MG63 (cell line): ENCODE measurements at regions not wholly inside any gene's neighbourhood (a gene's known extent, or its start where the extent isn't known, plus 50 kb on each side); places are given as distances from the start of the nearest gene placed in this dataset.
"Not testable (repeated sequence)": the region's sequence is repeated elsewhere in the genome, so short reads cannot be mapped to it uniquely, and the experiment has no call there.

ENCODE experiments used
- DNase-seq: peaks from one replicate; pipeline ENCODE4 v3.0.0-alpha.2; 2020
- H3K27me3 ChIP-seq: fragments of 250-450 bp; sonication (Bioruptor Pico); 2 replicates; pipeline ENCODE4 v1.5.1; 2020; ENCODE audit warnings: mild to moderate bottlenecking, moderate library complexity
- H3K36me3 ChIP-seq: fragments of 250-450 bp; sonication (Bioruptor Pico); 2 replicates; pipeline ENCODE4 v1.5.1; 2020; ENCODE audit warnings: mild to moderate bottlenecking, moderate library complexity
- H3K4me3 ChIP-seq: fragments of 250-450 bp; sonication (Bioruptor Pico); 2 replicates; pipeline ENCODE4 v1.5.1; 2020; ENCODE audit warnings: mild to moderate bottlenecking, moderate library complexity
- H3K9me3 ChIP-seq: fragments of 250-450 bp; sonication (Bioruptor Pico); 2 replicates; pipeline ENCODE4 v1.5.1; 2020; ENCODE audit warnings: mild to moderate bottlenecking, moderate library complexity

DNA sequence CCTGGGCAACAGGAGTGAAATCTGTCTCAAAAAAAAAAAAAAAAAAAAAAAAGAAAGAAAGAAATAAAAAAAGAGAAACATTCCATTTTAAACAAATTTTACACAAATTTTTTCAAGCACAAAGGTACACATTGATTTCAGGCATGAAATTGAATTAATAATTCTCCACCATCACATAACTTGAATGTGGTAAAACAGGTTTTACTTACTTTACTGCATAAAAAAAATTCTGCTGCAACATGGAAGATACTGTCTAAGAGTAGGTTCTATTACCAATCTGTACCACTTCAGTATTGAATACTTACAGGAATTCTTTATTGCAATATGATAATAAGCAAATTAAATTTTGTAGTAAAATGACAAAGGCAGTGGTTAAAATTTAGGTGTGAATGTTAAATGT, 271.6 kb upstream of the ARSJ start:
- Histone ChIP-seq H3K27me3 (no peaks in the 10 kb centered on the region), H3K4me3 (no peak overlapping the region), H3K9me3 (peaks cover 3% of the 10 kb centered on the region), H3K36me3 (no peaks in the 10 kb centered on the region)
- no peak for DNase-seq

DNA sequence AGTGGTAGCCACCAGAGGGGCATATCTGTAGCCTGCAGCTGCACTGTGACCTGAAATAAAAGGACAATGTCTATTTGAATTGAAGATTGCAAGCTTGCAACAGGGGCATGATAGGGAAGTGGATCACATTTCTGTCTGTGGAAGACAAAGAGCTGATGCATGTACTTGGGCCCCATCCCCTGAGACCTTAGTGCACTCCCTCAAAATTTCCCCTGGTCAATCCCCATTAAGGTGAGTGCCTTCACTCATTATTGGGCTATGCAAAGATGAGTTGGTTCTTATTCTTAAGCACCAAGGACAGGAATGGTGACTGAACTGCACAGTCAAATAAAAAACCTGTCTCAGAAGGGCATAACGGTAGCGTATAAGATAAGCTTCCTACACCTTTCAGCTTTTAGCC, 273.1 kb upstream of the ARSJ start:
- H3K9me3 ChIP-seq: peaks cover 3% of the 10 kb centered on the region
- H3K27me3 ChIP-seq: no peaks in the 10 kb centered on the region
- DNase-seq: no peak
- H3K4me3 ChIP-seq: no peak overlapping the region
- H3K36me3 ChIP-seq: no peaks in the 10 kb centered on the region

DNA sequence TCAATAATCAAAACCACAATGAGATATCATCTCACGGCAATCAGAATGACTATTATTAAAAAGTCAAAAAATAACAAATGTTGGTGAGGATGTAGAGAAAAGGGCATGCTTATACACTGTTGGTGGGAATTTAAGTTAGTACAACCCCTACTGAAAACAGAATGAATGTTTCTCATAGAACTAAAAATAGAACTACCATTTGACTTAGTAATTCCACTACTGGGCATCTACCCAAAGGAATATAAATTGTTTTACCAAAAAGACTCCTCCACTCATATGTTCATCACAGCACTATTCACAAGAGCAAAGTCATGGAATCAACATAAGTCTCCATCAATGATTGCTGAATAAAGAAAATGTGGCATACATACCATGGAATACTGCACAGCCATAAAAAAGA, 278.1 kb upstream of the ARSJ start:
- no peaks in the 10 kb centered on the region for H3K27me3 ChIP-seq
- no peak for DNase-seq
- no peaks in the 10 kb centered on the region for H3K36me3 ChIP-seq
- no peak overlapping the region for H3K4me3 ChIP-seq
- peaks cover 3% of the 10 kb centered on the region for H3K9me3 ChIP-seq

DNA sequence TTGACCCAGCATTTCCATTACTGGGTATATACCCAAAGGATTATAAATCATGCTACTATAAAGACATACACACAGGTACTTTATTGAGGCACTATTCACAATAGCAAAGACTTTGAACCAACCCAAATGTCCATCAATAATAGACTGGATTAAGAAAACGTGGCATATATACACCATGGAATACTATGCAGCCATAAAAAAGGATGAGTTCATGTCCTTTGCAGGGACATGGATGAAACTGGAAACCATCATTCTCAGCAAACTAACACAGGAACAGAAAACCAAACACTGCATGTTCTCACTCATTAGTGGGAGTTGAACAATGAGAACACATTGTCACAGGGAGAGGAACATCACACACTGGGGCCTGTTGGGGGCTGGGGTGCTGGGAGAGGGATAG, 283.0 kb upstream of the ARSJ start:
- not testable (repeated sequence) for H3K27me3 ChIP-seq, H3K4me3 ChIP-seq, H3K9me3 ChIP-seq, H3K36me3 ChIP-seq, DNase-seq

DNA sequence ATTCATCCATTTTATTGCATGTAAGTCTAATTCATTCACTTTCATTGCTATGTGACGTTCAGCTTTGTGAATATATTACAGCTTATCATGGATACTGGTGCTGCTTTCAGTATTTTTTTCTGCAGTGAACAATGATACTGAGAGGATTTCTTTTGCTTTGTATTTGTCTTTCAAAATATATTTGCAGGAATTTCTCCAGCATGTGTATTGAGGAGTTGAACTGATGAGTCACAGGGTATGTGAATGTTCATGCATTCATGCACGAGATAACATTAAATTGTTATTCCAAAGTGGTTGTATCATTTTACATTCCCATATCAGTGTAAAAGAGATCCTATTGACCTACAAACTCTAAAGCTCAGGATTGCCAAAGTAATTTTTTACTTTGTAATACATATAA, 283.8 kb upstream of the ARSJ start:
- no peaks in the 10 kb centered on the region; the same call in 1 of the 2 replicates for H3K36me3 ChIP-seq
- no peak for DNase-seq
- no peak overlapping the region for H3K4me3 ChIP-seq
- no peaks in the 10 kb centered on the region for H3K27me3 ChIP-seq
- H3K9me3 ChIP-seq: no peaks in the 10 kb centered on the region

DNA sequence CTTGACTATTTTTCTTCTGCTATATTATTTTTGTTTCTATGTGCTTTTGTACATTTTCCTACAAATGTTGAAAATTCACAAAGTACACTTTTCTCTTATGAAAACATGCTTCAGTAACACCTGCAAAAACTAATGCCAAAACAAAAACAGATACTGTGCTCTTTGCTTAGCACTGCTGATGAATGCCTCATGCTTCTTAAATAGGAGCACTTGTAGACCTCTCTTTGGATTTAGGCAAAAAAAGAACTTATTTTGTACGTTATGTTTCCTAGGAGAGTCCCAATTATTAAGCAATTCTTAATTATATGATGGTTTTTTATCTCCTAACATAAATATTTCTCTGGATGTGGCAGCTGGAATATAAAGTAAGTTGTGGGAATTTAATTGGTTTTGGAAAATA, 285.0 kb upstream of the ARSJ start:
- no peaks in the 10 kb centered on the region for H3K9me3 ChIP-seq
- no peaks in the 10 kb centered on the region for H3K27me3 ChIP-seq
- DNase-seq: no peak
- no peaks in the 10 kb centered on the region; the same call in 1 of the 2 replicates for H3K36me3 ChIP-seq
- no peak overlapping the region for H3K4me3 ChIP-seq

DNA sequence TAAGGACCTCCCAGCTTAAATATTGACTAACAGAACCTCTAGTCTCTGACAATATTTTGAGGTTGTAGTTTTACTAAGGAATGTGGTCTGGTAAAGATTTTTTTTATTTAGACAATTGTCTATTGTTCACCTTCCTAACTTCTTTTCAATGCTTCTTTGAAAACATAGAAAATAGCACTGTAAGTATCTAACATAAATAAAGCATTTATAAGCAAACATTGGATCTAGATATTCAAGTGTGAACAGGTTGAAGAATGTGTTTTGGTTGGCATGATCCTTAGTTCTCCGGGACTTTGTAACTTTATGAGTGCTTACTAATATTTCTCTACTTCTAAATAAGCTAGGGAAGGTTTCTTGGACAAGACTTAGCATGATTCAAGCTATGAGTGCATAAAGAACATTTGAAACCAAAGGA, 285.4 kb upstream of the ARSJ start:
- no peak overlapping the region for H3K4me3 ChIP-seq
- DNase-seq: no peak
- H3K36me3 ChIP-seq: no peaks in the 10 kb centered on the region; the same call in 1 of the 2 replicates
- no peaks in the 10 kb centered on the region for H3K9me3 ChIP-seq
- no peaks in the 10 kb centered on the region for H3K27me3 ChIP-seq

DNA sequence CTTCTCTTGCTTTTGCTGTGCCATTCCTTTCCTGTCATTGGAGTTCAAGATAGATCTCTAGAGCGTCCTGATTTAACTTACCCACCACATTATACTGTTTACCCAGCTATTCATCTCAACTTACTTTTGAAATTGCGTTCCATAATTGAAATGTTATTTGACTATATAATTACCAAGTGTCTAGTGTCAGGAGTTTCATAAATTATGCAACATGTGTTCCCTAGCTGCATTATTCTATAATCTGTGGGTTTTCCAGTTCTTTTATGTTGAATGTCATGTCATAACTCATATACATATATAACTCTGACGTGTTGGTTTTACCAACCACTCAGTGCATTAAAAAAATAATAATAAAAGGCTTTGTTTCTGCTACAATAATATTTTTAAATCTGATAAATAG, 285.9 kb upstream of the ARSJ start:
- no peak for DNase-seq
- no peaks in the 10 kb centered on the region; the same call in 1 of the 2 replicates for H3K36me3 ChIP-seq

DNA sequence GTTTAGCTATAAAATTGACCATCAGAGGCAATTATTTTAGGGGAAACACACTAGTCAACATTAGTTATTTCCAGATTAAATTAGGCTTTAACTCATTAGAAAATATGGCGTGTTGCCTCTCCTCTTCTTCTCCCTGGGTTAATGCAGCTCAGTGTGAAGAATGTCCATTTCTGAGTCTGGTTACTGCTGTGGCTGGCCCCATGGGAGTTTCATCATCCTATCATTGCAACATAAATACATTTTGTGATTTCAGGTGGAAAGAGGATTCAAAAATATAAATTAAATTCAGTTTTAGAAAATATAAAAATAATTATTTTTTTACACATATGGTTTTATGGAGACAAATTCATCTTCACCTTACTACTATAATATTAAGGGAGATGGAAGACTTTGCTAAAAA, 288.5 kb upstream of the ARSJ start:
- H3K27me3 ChIP-seq: no peaks in the 10 kb centered on the region
- DNase-seq: no peak
- no peaks in the 10 kb centered on the region; the same call in 1 of the 2 replicates for H3K36me3 ChIP-seq
- H3K9me3 ChIP-seq: no peaks in the 10 kb centered on the region
- H3K4me3 ChIP-seq: no peak overlapping the region

More for the DNA sequence above, 285.9 kb upstream of the ARSJ start:
- H3K27me3 ChIP-seq: no peaks in the 10 kb centered on the region
- H3K9me3 ChIP-seq: no peaks in the 10 kb centered on the region
- H3K4me3 ChIP-seq: no peak overlapping the region

DNA sequence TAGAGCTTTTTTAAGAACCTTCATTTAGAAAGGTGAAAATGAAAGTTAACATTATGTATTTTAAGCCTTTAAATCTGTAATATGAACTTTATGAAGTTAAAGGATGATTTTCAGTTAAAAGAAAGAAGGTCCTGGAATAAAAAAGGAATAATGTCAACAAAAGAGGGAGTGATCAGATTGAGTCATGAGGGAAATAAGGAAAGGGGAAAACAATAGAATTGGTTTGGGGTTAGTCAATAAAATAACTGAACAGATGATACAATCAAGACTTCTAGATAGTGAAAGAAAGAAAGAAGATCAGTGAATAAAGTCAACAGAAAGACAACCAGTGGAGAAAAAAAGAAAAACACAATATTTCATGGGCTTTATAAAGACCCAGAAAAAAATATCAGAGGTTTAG, 291.6 kb upstream of the ARSJ start:
- H3K36me3 ChIP-seq: no peaks in the 10 kb centered on the region; the same call in 1 of the 2 replicates
- no peaks in the 10 kb centered on the region for H3K27me3 ChIP-seq
- no peak for DNase-seq

DNA sequence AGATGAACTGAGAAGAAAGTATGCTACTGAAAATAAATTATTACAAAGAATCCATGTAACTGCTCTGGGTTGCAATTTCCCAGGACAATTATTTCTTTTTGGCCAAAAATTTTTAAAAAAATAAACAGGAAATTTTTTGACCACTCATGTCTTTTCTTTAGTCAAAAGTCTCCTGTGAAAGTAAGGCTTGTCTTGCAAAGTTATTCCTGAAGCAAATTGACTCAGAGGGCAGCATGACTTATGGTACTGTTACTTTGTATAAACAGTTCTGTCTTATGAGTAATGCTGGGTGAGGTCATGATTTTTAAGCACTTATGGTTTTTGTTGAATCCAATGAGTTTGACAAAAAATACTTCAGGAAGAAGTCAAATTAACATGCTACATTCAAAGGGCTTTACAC, 292.8 kb upstream of the ARSJ start:
- Histone ChIP-seq H3K4me3 (no peak overlapping the region), H3K9me3 (no peaks in the 10 kb centered on the region), H3K27me3 (no peaks in the 10 kb centered on the region), H3K36me3 (no peaks in the 10 kb centered on the region; the same call in 1 of the 2 replicates)
- no peak for DNase-seq

More for the DNA sequence above, 291.6 kb upstream of the ARSJ start:
- Histone ChIP-seq H3K9me3 (no peaks in the 10 kb centered on the region), H3K4me3 (no peak overlapping the region)

DNA sequence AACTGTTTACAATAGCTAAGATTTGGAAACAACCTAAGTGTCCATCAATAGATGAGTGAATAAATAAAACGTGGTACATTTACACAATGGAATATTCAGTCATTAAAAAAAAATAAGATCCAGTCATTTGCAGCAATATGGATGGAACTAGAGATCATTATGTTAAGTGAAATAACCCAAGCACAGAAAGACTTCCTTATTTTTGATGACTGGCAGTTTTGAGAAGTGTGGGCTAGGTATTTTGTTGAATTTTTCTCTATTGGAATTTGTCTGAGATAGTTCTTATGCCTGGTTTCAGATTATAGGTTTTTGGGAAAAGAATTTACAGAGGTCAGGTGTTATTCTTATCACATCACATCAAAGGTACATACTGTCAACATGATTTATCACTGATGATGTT, 293.8 kb upstream of the ARSJ start:
- peaks cover 3% of the 10 kb centered on the region; the same call in 1 of the 2 replicates for H3K36me3 ChIP-seq
- H3K9me3 ChIP-seq: peaks cover 3% of the 10 kb centered on the region; the same call in 1 of the 2 replicates
- no peak for DNase-seq
- H3K4me3 ChIP-seq: no peak overlapping the region
- no peaks in the 10 kb centered on the region for H3K27me3 ChIP-seq

DNA sequence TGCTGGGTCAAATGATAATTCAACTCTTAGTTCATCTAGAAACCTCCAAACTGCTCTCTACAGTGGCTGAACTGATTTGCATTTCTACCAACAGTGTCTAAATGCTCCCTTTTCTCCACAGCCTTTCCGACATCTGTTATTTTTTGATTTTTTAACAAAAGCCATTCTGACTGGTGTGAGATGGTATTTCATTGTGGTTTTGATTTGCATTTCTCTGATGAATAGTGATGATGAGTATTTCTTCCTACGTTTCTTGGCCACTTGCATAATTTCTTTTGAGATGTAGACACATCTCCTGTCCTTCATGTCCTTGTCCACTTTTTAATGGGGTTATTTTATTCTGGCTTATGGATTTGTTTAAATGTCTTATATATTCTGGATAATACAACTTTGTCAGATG, 298.2 kb upstream of the ARSJ start:
- H3K27me3 ChIP-seq: no peaks in the 10 kb centered on the region

DNA sequence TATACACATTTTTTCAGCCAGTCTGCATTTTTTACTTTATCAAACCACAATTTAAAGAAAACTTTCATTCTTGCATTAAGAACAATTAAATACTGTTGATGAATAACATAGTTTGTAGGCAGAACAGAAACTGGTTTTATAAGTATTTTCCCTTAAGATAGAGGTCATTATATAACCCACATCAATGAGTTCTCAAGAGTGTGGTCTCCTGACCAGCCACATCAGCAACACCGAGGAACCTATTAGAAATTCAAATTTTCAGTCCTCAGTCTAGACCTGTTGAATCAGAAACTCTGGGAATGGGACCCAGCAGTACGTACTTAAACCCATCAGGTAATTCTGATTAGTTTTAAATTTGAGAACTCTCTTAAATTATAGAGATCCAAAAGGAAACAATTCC, 299.6 kb upstream of the ARSJ start:
- DNase-seq: no peak
- H3K4me3 ChIP-seq: no peak overlapping the region
- H3K27me3 ChIP-seq: no peaks in the 10 kb centered on the region
- H3K36me3 ChIP-seq: peaks cover 7% of the 10 kb centered on the region; the same call in 1 of the 2 replicates
- peaks cover 8% of the 10 kb centered on the region; the same call in 1 of the 2 replicates for H3K9me3 ChIP-seq

More for the DNA sequence above, 298.2 kb upstream of the ARSJ start:
- DNase-seq: no peak
- Histone ChIP-seq H3K9me3 (peaks cover 8% of the 10 kb centered on the region; the same call in 1 of the 2 replicates), H3K36me3 (peaks cover 7% of the 10 kb centered on the region; the same call in 1 of the 2 replicates), H3K4me3 (no peak overlapping the region)

DNA sequence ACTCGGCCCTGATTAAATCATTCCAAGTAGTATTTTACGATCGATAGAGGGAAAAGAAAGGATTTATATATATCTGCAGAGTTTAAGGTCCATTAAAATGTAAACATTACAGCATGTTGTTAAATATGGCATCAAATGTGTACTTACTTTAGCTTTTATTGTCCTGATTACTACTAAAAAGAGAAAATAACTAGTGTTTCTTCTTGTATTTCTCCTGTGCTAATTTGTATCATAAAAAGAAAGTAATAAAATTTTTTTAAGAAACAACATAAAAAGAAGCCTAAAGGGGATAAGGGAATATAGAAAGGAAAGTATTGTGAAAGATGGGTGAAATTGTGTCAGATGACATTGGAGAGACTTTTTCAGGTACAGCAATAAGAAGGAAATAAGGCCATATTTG, 300.3 kb upstream of the ARSJ start:
- Histone ChIP-seq H3K36me3 (peaks cover 7% of the 10 kb centered on the region; the same call in 1 of the 2 replicates), H3K9me3 (peaks cover 8% of the 10 kb centered on the region; the same call in 1 of the 2 replicates), H3K4me3 (no peak overlapping the region), H3K27me3 (no peaks in the 10 kb centered on the region)
- no peak for DNase-seq

DNA sequence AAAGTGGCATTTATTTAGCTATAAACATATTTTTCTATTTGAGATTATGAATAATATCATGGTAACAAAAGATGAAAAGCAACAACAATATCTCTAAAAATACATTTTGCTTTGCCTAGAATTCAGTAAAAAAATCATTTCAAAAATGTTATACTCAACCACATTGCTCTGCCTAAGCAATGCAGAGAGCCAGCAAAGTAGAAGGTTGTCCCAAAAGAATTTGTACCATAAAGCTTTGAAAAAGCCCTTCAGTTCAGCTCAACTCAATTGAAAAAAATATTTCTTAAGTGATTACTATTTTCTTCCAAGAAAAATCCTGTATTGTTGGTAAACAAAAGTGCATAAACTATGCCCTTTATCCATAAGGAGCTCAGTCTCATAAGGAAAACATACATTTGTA, 301.2 kb upstream of the ARSJ start:
- no peaks in the 10 kb centered on the region for H3K27me3 ChIP-seq
- H3K4me3 ChIP-seq: no peak overlapping the region
- H3K36me3 ChIP-seq: peaks cover 7% of the 10 kb centered on the region; the same call in 1 of the 2 replicates
- DNase-seq: no peak
- peaks cover 8% of the 10 kb centered on the region; the same call in 1 of the 2 replicates for H3K9me3 ChIP-seq

DNA sequence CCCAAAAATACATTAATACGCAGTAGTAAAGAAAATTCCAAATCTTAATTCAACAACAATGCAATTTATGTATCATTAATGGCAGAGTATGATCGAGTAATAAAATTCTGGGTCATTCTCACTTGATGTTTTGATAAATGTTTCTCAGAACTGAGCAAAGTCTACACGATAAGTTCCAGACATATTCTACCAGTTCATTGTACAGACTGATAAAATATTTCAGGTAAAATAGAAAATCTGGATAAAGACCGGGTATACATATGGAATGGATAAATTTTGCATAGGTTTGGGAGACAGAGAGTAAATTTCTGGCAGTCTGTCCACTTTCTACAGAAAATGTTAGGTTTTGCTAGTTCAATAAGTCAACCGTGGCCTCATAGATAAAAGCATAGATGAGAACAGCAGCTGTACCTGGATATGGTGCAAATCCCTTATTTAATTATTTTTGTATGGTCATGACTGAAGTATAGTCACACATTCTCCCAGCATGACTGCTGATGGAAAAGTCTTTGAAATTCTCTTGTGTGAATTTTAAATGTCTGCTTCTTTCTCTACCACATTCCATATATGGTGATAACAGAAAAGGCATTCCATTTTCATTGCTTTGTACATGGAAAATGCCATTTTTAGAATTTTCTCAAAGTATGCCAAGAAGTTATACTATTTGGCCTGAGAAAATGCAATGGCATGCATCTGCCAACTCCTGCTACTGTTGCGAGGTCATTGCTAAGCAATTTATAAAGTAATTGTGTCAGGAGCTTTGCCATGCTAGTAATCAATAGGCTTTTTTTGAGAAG, 301.9 kb upstream of the ARSJ start:
- DNase-seq: peak; percentile 17
- Histone ChIP-seq H3K4me3 (no peak overlapping the region), H3K27me3 (no peaks in the 10 kb centered on the region), H3K9me3 (peaks cover 8% of the 10 kb centered on the region; the same call in 1 of the 2 replicates), H3K36me3 (peaks cover 7% of the 10 kb centered on the region; the same call in 1 of the 2 replicates)

DNA sequence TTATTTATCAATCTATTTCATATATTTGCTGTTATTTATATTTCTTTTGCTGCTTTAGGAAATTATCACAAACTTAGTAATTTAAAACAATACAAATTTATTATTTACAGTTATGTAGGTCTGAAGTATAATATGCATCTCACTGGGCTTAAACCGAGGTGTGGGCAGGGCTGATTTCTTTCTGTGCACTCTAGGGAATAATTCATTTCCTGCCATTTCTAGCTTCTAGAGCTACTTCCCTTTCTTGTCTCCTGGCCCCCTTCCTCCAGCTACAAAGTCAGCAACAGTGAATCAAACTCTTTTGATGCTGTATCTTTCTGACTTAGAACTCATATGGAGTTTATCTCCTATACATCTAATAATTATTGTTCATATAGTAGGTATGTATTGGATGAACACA, 303.5 kb upstream of the ARSJ start:
- H3K36me3 ChIP-seq: peaks cover 7% of the 10 kb centered on the region; the same call in 1 of the 2 replicates
- H3K4me3 ChIP-seq: no peak overlapping the region
- no peak for DNase-seq
- peaks cover 7% of the 10 kb centered on the region; the same call in 1 of the 2 replicates for H3K9me3 ChIP-seq
- no peaks in the 10 kb centered on the region for H3K27me3 ChIP-seq
